GM23338 (cell line): ENCODE measurements at regions not wholly inside any gene's neighbourhood (a gene's known extent, or its start where the extent isn't known, plus 50 kb on each side); places are given as distances from the start of the nearest gene placed in this dataset.

Experiments
- ATAC-seq: fragments of 200-7000 bp; cut with Tn5 transposase; 3 replicates; pipeline ENCODE4 v1.9.1; 2020
- DNase-seq: peaks from one replicate; pipeline ENCODE4 v3.0.0-alpha.2; 2015; ENCODE audit warnings: low spot score
- H2AFZ ChIP-seq: fragments of 200-600 bp; sonication (generic); 2 replicates; pipeline ENCODE4 v1.8.0; 2016; ENCODE audit warnings: antibody characterized with exemption, mild to moderate bottlenecking, moderate library complexity
- H3F3A ChIP-seq: fragments of 200-600 bp; sonication (generic); replicated peaks from 2 replicates; pipeline ENCODE4 v1.8.0; 2017; ENCODE audit warnings: antibody characterized with exemption, mixed run types, low read depth
- H3K27ac ChIP-seq: fragments of 200-600 bp; sonication (generic); 2 replicates; pipeline ENCODE4 v1.6.1; 2016; ENCODE audit warnings: low read depth
- H3K27me3 ChIP-seq: fragments of 200-600 bp; sonication (generic); 2 replicates; pipeline ENCODE4 v1.8.0; 2016; ENCODE audit warnings: mild to moderate bottlenecking, mixed run types, moderate library complexity; ENCODE audit not compliant: insufficient read depth
- H3K36me3 ChIP-seq: fragments of 200-600 bp; sonication (generic); 2 replicates; pipeline ENCODE4 v1.8.0; 2016; ENCODE audit warnings: mild to moderate bottlenecking; ENCODE audit not compliant: insufficient read depth
- H3K4me1 ChIP-seq: fragments of 200-600 bp; sonication (generic); 2 replicates; pipeline ENCODE4 v1.8.0; 2016; ENCODE audit warnings: mild to moderate bottlenecking, moderate library complexity; ENCODE audit not compliant: insufficient read depth
- H3K4me2 ChIP-seq: fragments of 200-600 bp; sonication (generic); 2 replicates; pipeline ENCODE4 v1.7.1; 2017; ENCODE audit warnings: mixed run types
- H3K4me3 ChIP-seq: fragments of 200-600 bp; sonication (generic); 2 replicates; pipeline ENCODE4 v1.6.1; 2016; ENCODE audit warnings: mixed run types
- H3K79me2 ChIP-seq: fragments of 200-600 bp; sonication (generic); replicated peaks from 2 replicates; pipeline ENCODE4 v1.8.0; 2017; ENCODE audit warnings: mild to moderate bottlenecking; ENCODE audit not compliant: insufficient read depth
- H3K9me2 ChIP-seq: fragments of 200-600 bp; sonication (generic); 2 replicates; pipeline ENCODE4 v1.8.0; 2017; ENCODE audit not compliant: insufficient read depth
- H4K20me1 ChIP-seq: fragments of 200-600 bp; sonication (generic); replicated peaks from 2 replicates; pipeline ENCODE4 v1.8.0; 2017; ENCODE audit warnings: mild to moderate bottlenecking; ENCODE audit not compliant: insufficient read depth
- H3K27ac Mint-ChIP-seq: 2 replicates; pipeline ENCODE4 v1.8.0; 2020; ENCODE audit warnings: inconsistent platforms, mild to moderate bottlenecking, moderate library complexity, mixed read lengths
- H3K27me3 Mint-ChIP-seq: 3 replicates; pipeline ENCODE4 v1.8.0; 2022; ENCODE audit warnings: low read depth, mild to moderate bottlenecking, moderate library complexity, mixed read lengths, inconsistent platforms; ENCODE audit not compliant: insufficient read depth, poor library complexity
- H3K36me3 Mint-ChIP-seq: 3 replicates; pipeline ENCODE4 v1.8.0; 2021; ENCODE audit warnings: low read depth, mild to moderate bottlenecking, inconsistent platforms, moderate library complexity, mixed read lengths
- H3K4me1 Mint-ChIP-seq: 3 replicates; pipeline ENCODE4 v1.8.0; 2020; ENCODE audit warnings: mild to moderate bottlenecking, inconsistent platforms, mixed read lengths
- H3K4me3 Mint-ChIP-seq: 3 replicates; pipeline ENCODE4 v1.8.0; 2021; ENCODE audit warnings: moderate library complexity, mild to moderate bottlenecking, inconsistent platforms, mixed read lengths
- H3K9me3 Mint-ChIP-seq: 3 replicates; pipeline ENCODE4 v1.8.0; 2020; ENCODE audit warnings: moderate library complexity, mild to moderate bottlenecking, inconsistent platforms, mixed read lengths
- CREB1 ChIP-seq: fragments of 250-450 bp; sonication (Bioruptor Pico); IDR thresholded peaks from 2 replicates; pipeline ENCODE4 v1.5.0; 2020; ENCODE audit warnings: low read depth, mild to moderate bottlenecking, moderate library complexity
- CTCF ChIP-seq, 2 experiments: fragments of 200-600 bp in 1 of 2; sonication (generic) in 1 of 2; conservative IDR thresholded peaks; 2 replicates each; pipeline versions ENCODE4 v1.5.1 to v1.6.1; 2016 to 2017; ENCODE audit warnings: antibody characterized with exemption in 2 of 2, low read depth in 2 of 2, mild to moderate bottlenecking in 2 of 2, moderate library complexity in 1 of 2
- ETS1 ChIP-seq: IDR thresholded peaks from 2 replicates; pipeline ENCODE4 v1.6.1; 2016; ENCODE audit warnings: antibody characterized with exemption
- EZH2 ChIP-seq: fragments of 200-600 bp; sonication (generic); IDR thresholded peaks from one replicate; pipeline ENCODE4 v1.8.0; 2017; ENCODE audit warnings: antibody characterized with exemption, mild to moderate bottlenecking, low read depth; ENCODE audit not compliant: unreplicated experiment
- EZH2phosphoT487 ChIP-seq: fragments of 200-600 bp; sonication (generic); IDR thresholded peaks from one replicate; pipeline ENCODE4 v1.8.1; 2018; ENCODE audit warnings: antibody characterized with exemption; ENCODE audit not compliant: unreplicated experiment
- JUNB ChIP-seq: IDR thresholded peaks from one replicate; pipeline ENCODE4 v1.6.1; 2016; ENCODE audit warnings: antibody characterized with exemption; ENCODE audit not compliant: unreplicated experiment
- NANOG ChIP-seq: IDR thresholded peaks from 2 replicates; pipeline ENCODE4 v1.6.1; 2016; ENCODE audit warnings: antibody characterized with exemption, borderline replicate concordance
- POLR2AphosphoS5 ChIP-seq: IDR thresholded peaks from 2 replicates; pipeline ENCODE4 v1.6.1; 2016; ENCODE audit warnings: antibody characterized with exemption, low read depth
- REST ChIP-seq: IDR thresholded peaks from one replicate; pipeline ENCODE4 v1.6.1; 2018; ENCODE audit warnings: antibody characterized with exemption; ENCODE audit not compliant: unreplicated experiment
- STAT1 ChIP-seq: IDR thresholded peaks from one replicate; pipeline ENCODE4 v1.6.1; 2016; ENCODE audit warnings: antibody characterized with exemption; ENCODE audit not compliant: unreplicated experiment
- ZNF114 ChIP-seq: fragments of 250-450 bp; sonication (Bioruptor Pico); IDR thresholded peaks from 2 replicates; pipeline ENCODE4 v1.5.0; 2020; ENCODE audit warnings: mild to moderate bottlenecking, moderate library complexity
- ZNF331 ChIP-seq: fragments of 250-450 bp; sonication (Bioruptor Pico); IDR thresholded peaks from 2 replicates; pipeline ENCODE4 v1.5.0; 2020; ENCODE audit warnings: low read depth, mild to moderate bottlenecking, moderate library complexity
- ZNF462 ChIP-seq: fragments of 250-450 bp; sonication (Bioruptor Pico); IDR thresholded peaks from 2 replicates; pipeline ENCODE4 v1.5.0; 2020; ENCODE audit warnings: mild to moderate bottlenecking, moderate library complexity

GRCh38 chr12:25694072-25694471 lies 141.0 kb upstream of the LMNTD1 start:
- Histone ChIP-seq H3F3A (no peaks in the 10 kb centered on the region), H3K36me3 (no peaks in the 10 kb centered on the region), H2AFZ (no peak overlapping the region), H3K79me2 (no peaks in the 10 kb centered on the region), H3K4me1 (peaks cover 35% of the 10 kb centered on the region), H3K27me3 (no peaks in the 10 kb centered on the region), H4K20me1 (no peaks in the 10 kb centered on the region), H3K9me2 (no peaks in the 10 kb centered on the region), H3K27ac (no peak overlapping the region), H3K4me2 (no peak overlapping the region), H3K4me3 (no peak overlapping the region)
- Mint-ChIP-seq H3K4me3 (no peak overlapping the region), H3K27ac (no peak overlapping the region), H3K36me3 (peaks cover 3% of the 10 kb centered on the region; the same call in 1 of the 3 replicates), H3K4me1 (peaks cover 38% of the 10 kb centered on the region), H3K9me3 (peaks cover 3% of the 10 kb centered on the region; the same call in 1 of the 3 replicates), H3K27me3 (no peaks in the 10 kb centered on the region)
- no peak for DNase-seq
- TF ChIP-seq ZNF462 (CRISPR knock-in tag) (no peak), ZNF331 (CRISPR knock-in tag) (no peak), STAT1 (no peak), CTCF (conservative IDR thresholded peaks at IDR 0.05; ENCODE audit: low read depth in 2 of 2) (no peak), EZH2 (no peak), NANOG (no peak), EZH2phosphoT487 (no peak), REST (no peak), JUNB (no peak), CREB1 (CRISPR knock-in tag) (no peak), ETS1 (no peak), ZNF114 (no peak), POLR2AphosphoS5 (no peak)
- ATAC-seq, result no peak
